ENCODE measurements at regions not wholly inside any gene's neighbourhood (a gene's known extent, or its start where the extent isn't known, plus 50 kb on each side); places are given as distances from the start of the nearest gene placed in this dataset.

DNA sequence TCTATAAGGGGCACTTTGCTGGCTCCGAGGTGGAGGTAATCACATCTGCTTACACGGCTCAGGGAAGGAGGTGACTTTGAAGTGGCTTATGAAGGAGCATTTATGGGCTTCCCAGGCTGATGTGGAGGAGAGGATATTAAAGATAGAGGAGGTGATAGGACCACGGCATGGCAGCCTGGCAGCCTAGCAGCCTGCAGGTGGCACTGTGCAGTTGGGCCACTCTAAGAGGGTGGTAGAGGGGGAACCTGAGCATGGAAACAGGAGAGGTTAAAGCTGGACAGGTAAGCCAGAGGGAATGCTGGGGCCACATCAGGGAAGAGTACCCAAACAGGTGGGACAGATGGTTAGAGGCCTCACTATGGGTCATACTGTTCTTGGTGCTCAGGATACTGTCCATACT lies 375.0 kb downstream of the WDR72 start:
- H3K36me3 Mint-ChIP-seq = no peaks in the 10 kb centered on the region
- H3K4me1 ChIP-seq = peaks cover 9% of the 10 kb centered on the region
- H3K27me3 ChIP-seq = no peaks in the 10 kb centered on the region
- peaks cover 4% of the 10 kb centered on the region for H3K27me3 Mint-ChIP-seq (ENCODE audit: insufficient read depth, low read depth)
- no peak overlapping the region for H3K4me2 ChIP-seq
- H3K4me3 ChIP-seq = no peak overlapping the region
- H2AFZ ChIP-seq (replicated peaks) = no peak overlapping the region
- H3K27ac Mint-ChIP-seq = no peak overlapping the region
- H3K9ac ChIP-seq = no peak overlapping the region
- no peaks in the 10 kb centered on the region for H3K9me3 Mint-ChIP-seq
- no peaks in the 10 kb centered on the region for H3K36me3 ChIP-seq
- no peaks in the 10 kb centered on the region for H3K9me3 ChIP-seq (ENCODE audit: low read depth)
- peak; percentile 25 for DNase-seq (ENCODE audit: low spot score)
- TF ChIP-seq, protein P1, sequence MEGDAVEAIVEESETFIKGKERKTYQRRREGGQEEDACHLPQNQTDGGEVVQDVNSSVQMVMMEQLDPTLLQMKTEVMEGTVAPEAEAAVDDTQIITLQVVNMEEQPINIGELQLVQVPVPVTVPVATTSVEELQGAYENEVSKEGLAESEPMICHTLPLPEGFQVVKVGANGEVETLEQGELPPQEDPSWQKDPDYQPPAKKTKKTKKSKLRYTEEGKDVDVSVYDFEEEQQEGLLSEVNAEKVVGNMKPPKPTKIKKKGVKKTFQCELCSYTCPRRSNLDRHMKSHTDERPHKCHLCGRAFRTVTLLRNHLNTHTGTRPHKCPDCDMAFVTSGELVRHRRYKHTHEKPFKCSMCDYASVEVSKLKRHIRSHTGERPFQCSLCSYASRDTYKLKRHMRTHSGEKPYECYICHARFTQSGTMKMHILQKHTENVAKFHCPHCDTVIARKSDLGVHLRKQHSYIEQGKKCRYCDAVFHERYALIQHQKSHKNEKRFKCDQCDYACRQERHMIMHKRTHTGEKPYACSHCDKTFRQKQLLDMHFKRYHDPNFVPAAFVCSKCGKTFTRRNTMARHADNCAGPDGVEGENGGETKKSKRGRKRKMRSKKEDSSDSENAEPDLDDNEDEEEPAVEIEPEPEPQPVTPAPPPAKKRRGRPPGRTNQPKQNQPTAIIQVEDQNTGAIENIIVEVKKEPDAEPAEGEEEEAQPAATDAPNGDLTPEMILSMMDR (IDR thresholded peaks at IDR 0.05) = peak; percentile 51
- TF ChIP-seq EZH2 (IDR thresholded peaks at IDR 0.05) = no peak
- no peak overlapping the region for H3K4me3 Mint-ChIP-seq
- H3K27ac ChIP-seq = no peak overlapping the region
- H3K79me2 ChIP-seq (ENCODE audit: low read depth) = no peaks in the 10 kb centered on the region
- peaks cover 9% of the 10 kb centered on the region for H3K4me1 Mint-ChIP-seq
- no peaks in the 10 kb centered on the region for H3F3A ChIP-seq (ENCODE audit: low read depth)
- H4K20me1 ChIP-seq (ENCODE audit: low read depth) = no peaks in the 10 kb centered on the region

DNA sequence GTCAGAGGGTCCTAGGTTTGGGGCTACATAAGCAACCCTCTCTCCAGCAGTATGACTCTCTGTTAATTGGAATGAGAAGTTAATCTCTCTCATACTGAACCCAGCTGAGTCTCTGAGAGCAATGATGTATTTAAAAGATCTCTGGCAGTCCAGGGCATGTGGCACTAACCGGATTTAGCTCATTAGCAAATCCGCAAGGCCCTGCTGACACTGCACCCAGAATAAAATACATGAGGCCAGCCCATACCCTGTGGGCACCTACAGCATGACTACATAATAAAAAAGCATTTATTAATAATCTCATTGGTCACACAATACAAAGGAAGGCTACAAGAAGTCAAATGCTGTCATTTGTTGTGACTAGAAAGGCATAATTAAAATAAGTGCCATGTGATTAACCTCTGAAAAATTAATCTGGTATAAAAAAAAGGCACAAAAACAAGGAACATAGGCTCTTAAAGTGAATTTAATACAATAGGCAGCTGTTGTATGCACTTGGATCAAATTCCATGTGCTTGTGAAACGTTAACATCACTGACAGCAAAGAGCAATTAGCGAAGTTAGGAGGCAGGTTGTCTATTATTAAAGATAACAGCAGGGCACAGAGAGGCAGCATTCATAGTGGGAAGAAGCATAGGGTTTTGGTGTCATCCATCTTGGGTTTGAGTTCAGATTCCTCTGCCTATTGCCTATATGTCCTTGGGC lies 381.2 kb downstream of the WDR72 start:
- Mint-ChIP-seq H3K27ac (peak overlapping the region; percentile 59), H3K27me3 (ENCODE audit: insufficient read depth, low read depth) (peaks cover 6% of the 10 kb centered on the region), H3K9me3 (no peaks in the 10 kb centered on the region), H3K4me3 (no peak overlapping the region), H3K36me3 (no peaks in the 10 kb centered on the region), H3K4me1 (peaks cover 15% of the 10 kb centered on the region)
- H3K9me3 ChIP-seq (ENCODE audit: low read depth) = no peaks in the 10 kb centered on the region
- no peak overlapping the region for H3K4me3 ChIP-seq
- DNase-seq (ENCODE audit: low spot score) = peak; percentile 56
- H3K27me3 ChIP-seq = no peaks in the 10 kb centered on the region
- H3K27ac ChIP-seq = peak overlapping the region; percentile 18
- H3K36me3 ChIP-seq = no peaks in the 10 kb centered on the region
- H3K4me2 ChIP-seq = peak overlapping the region; percentile 24
- TF ChIP-seq, protein P1 (IDR thresholded peaks at IDR 0.05) = no peak
- no peak for TF ChIP-seq EZH2 (IDR thresholded peaks at IDR 0.05)
- TF ChIP-seq EZH2phosphoT487 (IDR thresholded peaks at IDR 0.05) = no peak
- no peaks in the 10 kb centered on the region for H3K79me2 ChIP-seq (ENCODE audit: low read depth)
- H3K9ac ChIP-seq = no peak overlapping the region
- H3F3A ChIP-seq (ENCODE audit: low read depth) = peaks cover 8% of the 10 kb centered on the region
- peaks cover 17% of the 10 kb centered on the region for H3K4me1 ChIP-seq
- H4K20me1 ChIP-seq (ENCODE audit: low read depth) = no peaks in the 10 kb centered on the region
- H2AFZ ChIP-seq (replicated peaks) = no peak overlapping the region

DNA sequence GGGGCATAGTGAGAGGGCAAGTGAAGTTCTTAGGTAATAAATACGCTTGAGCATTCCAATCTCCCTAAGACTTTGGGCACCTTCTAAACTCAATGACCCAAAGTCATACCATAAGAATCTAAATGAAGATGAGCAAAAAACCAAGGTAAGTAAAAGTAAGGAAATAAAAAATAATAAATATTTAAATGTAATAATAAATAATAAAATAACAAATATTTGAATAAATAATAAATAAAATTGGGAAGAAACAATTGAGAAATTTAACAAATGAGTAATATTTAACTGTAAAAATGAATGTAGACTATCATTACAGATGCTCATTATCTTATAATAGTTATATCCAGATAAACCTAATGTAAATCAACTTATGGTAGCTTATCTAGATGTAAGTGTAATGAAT lies 391.7 kb downstream of the WDR72 start:
- Histone ChIP-seq H3K4me3 (no peak overlapping the region), H3K9me3 (ENCODE audit: low read depth) (no peaks in the 10 kb centered on the region), H2AFZ (replicated peaks) (no peak overlapping the region), H3K4me1 (no peaks in the 10 kb centered on the region), H3F3A (ENCODE audit: low read depth) (no peaks in the 10 kb centered on the region), H3K27ac (no peak overlapping the region), H3K9ac (no peak overlapping the region), H3K36me3 (peaks cover 4% of the 10 kb centered on the region), H3K27me3 (no peaks in the 10 kb centered on the region), H4K20me1 (ENCODE audit: low read depth) (no peaks in the 10 kb centered on the region), H3K79me2 (ENCODE audit: low read depth) (no peaks in the 10 kb centered on the region), H3K4me2 (no peak overlapping the region)
- H3K4me3 Mint-ChIP-seq = no peak overlapping the region
- TF ChIP-seq EZH2phosphoT487 (IDR thresholded peaks at IDR 0.05) (no peak), EZH2 (IDR thresholded peaks at IDR 0.05) (no peak)
- TF ChIP-seq, protein P1 (IDR thresholded peaks at IDR 0.05) = no peak
- no peaks in the 10 kb centered on the region for H3K27me3 Mint-ChIP-seq (ENCODE audit: insufficient read depth, low read depth)
- no peaks in the 10 kb centered on the region for H3K36me3 Mint-ChIP-seq
- DNase-seq (ENCODE audit: low spot score) = no peak
- peaks cover 18% of the 10 kb centered on the region for H3K9me3 Mint-ChIP-seq
- no peak overlapping the region for H3K27ac Mint-ChIP-seq
- H3K4me1 Mint-ChIP-seq = peaks cover 4% of the 10 kb centered on the region
